Tibial artery (tissue), 4 donors: ENCODE measurements at regions not wholly inside any gene's neighbourhood (a gene's known extent, or its start where the extent isn't known, plus 50 kb on each side); places are given as distances from the start of the nearest gene placed in this dataset.

Source experiments
- DNase-seq, 2 donors: peaks; one replicate each; pipeline ENCODE4 v3.0.0-alpha.2; 2019
- H3K27ac ChIP-seq, 2 donors: fragments of 200-600 bp; sonication (generic) in 1 of 2; 1 replicate in 1 of 2; 2 replicates in 1 of 2; pipeline ENCODE4 v1.5.1; 2018 to 2019; ENCODE audit warnings: mild to moderate bottlenecking in 1 of 2
- H3K27me3 ChIP-seq, 2 donors: fragments of 200-600 bp; sonication (generic) in 1 of 2; one replicate each; pipeline versions ENCODE4 v1.5.1 to v1.6.0; 2016 to 2019
- H3K36me3 ChIP-seq, 3 donors: fragments of 200-600 bp; sonication (generic) in 2 of 3; one replicate each; pipeline ENCODE4 v1.5.1; 2016 to 2019; ENCODE audit warnings: mild to moderate bottlenecking in 2 of 3
- H3K4me1 ChIP-seq, 4 donors: fragments of 200-600 bp; sonication (generic) in 2 of 4; 1 replicate in 3 of 4; 2 replicates in 1 of 4; pipeline ENCODE4 v1.5.1; 2016 to 2019
- H3K4me3 ChIP-seq, 2 donors: fragments of 200-600 bp; sonication (generic) in 1 of 2; 1 replicate in 1 of 2; 2 replicates in 1 of 2; pipeline ENCODE4 v1.5.1; 2018 to 2019; ENCODE audit warnings: mild to moderate bottlenecking in 2 of 2
- H3K9me3 ChIP-seq, 3 donors: fragments of 200-600 bp; sonication (generic) in 1 of 3; one replicate each; pipeline ENCODE4 v1.5.1; 2016 to 2019
- intact Hi-C: fragments of 100-400 bp; cut with DNase I; formaldehyde crosslinking; loops from one replicate; pipeline ENCODE4 v1.15.0; 2023; ENCODE audit warnings: low total_unique reads
- TF ChIP-seq, protein P1 (sequence below), 2 experiments: fragments of 200-600 bp in 1 of 2; fragments of 450-650 bp in 1 of 2; IDR thresholded peaks; one replicate each; pipeline ENCODE4 v1.5.1; 2017 to 2019; ENCODE audit warnings: antibody characterized with exemption in 2 of 2, mild to moderate bottlenecking in 1 of 2, moderate library complexity in 1 of 2

DNA sequence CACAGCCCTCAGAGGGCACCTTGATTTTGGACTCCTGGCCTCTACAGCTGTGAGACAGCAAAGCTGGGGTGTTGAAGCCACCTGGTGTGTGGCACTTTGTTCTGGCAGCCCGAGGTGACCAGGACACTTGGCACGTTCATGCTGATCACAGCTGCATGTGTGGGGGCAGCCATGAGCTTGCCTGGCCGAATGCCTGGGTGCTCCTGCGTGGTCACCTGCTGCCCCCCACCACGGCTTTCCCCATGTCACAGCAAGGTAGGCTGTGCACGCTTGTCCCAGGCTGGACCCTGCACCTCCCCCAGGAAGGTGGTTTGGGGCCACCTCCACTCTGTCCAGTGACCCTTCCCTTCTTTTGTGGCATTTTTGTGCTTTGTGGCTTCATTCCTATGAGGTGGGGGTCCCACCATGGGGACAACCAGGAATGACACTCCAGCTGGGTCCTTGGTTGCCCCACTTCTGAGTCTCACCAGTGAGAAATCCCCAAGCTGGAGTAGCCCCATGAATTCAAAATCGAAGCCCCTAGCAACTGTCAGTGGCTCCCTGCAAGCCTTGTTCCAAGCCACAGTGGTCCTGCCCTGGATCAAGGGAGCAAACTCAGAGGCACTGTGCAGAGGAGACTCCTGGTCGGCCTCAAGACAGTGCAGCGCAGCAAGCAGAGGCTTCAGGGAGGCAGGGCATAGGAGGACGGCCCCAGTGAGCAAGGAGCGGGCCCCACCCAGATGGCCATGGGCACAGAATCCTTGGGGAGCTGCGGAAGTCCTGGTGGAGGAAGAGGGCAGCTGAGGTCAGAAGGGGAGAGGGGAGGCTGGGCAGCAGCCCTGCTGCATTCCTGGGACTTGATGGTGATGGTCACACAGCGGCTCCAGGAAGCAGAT, 121.4 kb upstream of the HS6ST1 start:
- peak overlapping the region; percentile 0 to 46 for H3K27ac ChIP-seq
- no peaks in the 10 kb centered on the region for H3K9me3 ChIP-seq
- DNase-seq = peak in 1 of 2 donors; percentile 54
- H3K36me3 ChIP-seq = no peaks in the 10 kb centered on the region
- peaks cover 0 to 40% (median 26%) of the 10 kb centered on the region in 4 donors for H3K4me1 ChIP-seq
- H3K27me3 ChIP-seq = no peaks in the 10 kb centered on the region
- H3K4me3 ChIP-seq = no peak overlapping the region
- intact Hi-C loops = no loop called here
- TF ChIP-seq, protein P1, sequence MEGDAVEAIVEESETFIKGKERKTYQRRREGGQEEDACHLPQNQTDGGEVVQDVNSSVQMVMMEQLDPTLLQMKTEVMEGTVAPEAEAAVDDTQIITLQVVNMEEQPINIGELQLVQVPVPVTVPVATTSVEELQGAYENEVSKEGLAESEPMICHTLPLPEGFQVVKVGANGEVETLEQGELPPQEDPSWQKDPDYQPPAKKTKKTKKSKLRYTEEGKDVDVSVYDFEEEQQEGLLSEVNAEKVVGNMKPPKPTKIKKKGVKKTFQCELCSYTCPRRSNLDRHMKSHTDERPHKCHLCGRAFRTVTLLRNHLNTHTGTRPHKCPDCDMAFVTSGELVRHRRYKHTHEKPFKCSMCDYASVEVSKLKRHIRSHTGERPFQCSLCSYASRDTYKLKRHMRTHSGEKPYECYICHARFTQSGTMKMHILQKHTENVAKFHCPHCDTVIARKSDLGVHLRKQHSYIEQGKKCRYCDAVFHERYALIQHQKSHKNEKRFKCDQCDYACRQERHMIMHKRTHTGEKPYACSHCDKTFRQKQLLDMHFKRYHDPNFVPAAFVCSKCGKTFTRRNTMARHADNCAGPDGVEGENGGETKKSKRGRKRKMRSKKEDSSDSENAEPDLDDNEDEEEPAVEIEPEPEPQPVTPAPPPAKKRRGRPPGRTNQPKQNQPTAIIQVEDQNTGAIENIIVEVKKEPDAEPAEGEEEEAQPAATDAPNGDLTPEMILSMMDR (IDR thresholded peaks at IDR 0.05) = no peak

DNA sequence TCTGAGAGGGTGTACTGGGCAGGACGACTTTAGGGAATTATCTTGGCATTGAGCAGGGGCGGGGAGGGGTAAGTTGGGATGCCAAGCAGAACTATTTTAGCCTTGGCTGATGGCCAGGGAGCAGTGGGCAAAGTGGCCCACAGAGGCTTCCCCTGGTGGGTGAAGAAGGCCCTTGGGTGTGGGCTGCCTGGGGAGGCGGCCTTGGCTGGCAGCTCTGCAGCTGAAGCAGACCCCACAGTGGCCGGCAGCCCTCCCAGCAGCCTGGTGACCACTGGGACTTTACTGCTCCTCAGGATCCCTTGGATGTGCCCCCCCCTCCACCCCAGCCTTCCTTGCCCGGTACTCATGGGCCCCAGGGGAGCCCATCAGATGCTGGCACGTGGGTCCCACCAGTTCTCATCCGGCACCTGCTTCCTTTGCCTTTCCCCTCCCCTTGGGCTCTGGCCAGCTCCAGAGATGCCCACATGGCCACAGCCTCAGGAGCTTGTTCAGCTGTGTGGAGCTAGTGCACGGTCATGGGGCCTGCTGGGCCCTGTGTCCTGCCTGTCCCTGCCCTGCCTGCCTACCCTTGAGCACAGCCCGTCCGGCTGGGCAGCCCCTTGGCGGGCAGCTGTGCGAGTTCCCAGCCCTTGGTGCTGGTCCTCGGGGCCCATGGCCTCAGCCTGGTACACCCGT, 122.1 kb upstream of the HS6ST1 start:
- Histone ChIP-seq H3K27ac (peak overlapping the region; percentile 0 to 46), H3K27me3 (no peaks in the 10 kb centered on the region), H3K4me1 (peaks cover 0 to 40% (median 26%) of the 10 kb centered on the region in 4 donors), H3K4me3 (no peak overlapping the region), H3K9me3 (no peaks in the 10 kb centered on the region), H3K36me3 (no peaks in the 10 kb centered on the region)
- intact Hi-C loops = no loop called here
- TF ChIP-seq, protein P1 (IDR thresholded peaks at IDR 0.05) = no peak
- DNase-seq = peak; percentile 22 to 73

DNA sequence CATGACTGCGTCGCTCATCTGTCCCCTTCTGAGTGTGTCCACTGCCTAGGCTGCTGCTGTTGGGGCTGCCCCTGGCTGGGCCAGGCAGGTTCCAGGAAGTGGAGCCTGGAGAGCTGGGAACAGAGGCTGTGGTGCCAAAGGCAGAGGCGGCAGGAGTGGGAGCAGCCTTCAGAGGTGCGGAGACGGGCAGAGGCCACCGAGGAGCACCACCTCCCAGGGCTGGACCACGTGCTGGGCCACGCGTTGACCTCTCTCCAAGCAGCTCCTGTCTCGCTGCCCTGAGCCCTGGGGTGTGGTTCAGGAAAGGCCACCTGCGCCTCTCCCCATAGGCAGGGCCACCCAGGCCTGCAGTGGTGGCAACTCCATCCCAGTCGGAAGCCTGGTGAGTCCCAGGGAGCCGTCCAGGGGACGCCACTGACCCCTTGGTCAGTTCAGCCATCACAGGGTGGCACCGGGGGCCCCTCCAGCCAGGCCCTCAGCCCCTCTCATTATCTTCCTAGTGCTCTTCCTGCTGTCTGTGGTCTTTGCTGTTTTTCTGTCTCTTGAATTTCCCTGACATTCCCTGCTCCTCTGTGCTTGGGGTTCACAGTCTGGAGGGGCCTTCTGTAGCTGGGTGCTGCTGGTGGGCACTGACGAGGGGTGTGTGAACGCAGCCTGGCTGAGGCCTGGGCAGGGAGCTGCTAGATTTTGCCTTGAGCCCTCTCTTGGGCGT, 122.8 kb upstream of the HS6ST1 start:
- peak; percentile 17 to 62 for DNase-seq
- intact Hi-C loops = no loop called here
- Histone ChIP-seq H3K4me3 (no peak overlapping the region), H3K27ac (peak overlapping the region; percentile 0 to 46), H3K4me1 (peaks cover 0 to 40% (median 26%) of the 10 kb centered on the region in 4 donors), H3K9me3 (no peaks in the 10 kb centered on the region), H3K27me3 (no peaks in the 10 kb centered on the region), H3K36me3 (no peaks in the 10 kb centered on the region)
- TF ChIP-seq, protein P1 (IDR thresholded peaks at IDR 0.05) = no peak

DNA sequence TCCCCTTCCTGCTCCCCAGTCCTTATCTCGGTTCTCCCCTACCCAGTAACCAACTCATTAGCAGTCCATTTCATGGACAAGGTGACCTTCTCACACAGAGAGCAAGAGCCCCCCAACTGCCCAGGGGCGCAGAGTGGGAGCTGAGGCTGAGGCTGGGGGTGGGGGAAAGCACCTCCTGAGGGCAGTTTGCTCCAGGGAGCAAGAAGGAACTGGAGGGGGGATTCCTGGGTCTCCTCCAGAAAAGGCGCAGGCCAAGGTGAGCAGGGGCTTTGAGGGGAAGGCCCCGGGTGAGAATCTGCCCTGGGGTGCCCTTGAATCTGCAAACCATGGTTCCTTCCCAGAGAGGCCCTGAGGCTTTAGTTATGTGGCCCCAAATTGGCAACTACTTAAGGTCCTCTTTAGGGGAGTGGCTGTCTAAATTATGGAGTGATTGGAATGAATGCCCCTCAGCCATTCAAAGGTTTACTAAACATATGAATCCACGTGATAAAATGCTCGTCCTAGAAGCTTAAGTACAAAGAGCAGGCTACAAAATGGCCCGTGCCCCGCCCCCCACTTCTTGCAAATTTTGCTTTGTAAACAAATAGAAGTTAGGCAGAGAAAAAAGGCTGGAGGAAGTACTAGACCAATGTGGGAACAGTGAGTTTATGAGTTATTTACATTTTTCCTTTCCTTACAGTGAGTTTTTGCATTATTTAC, 123.5 kb upstream of the HS6ST1 start:
- Histone ChIP-seq H3K27ac (no peak overlapping the region), H3K36me3 (no peaks in the 10 kb centered on the region), H3K4me1 (peaks cover 0 to 40% (median 26%) of the 10 kb centered on the region in 4 donors), H3K27me3 (no peaks in the 10 kb centered on the region), H3K9me3 (no peaks in the 10 kb centered on the region), H3K4me3 (no peak overlapping the region)
- intact Hi-C loops = no loop called here
- TF ChIP-seq, protein P1 (IDR thresholded peaks at IDR 0.05) = no peak
- peak; percentile 19 to 63 for DNase-seq

DNA sequence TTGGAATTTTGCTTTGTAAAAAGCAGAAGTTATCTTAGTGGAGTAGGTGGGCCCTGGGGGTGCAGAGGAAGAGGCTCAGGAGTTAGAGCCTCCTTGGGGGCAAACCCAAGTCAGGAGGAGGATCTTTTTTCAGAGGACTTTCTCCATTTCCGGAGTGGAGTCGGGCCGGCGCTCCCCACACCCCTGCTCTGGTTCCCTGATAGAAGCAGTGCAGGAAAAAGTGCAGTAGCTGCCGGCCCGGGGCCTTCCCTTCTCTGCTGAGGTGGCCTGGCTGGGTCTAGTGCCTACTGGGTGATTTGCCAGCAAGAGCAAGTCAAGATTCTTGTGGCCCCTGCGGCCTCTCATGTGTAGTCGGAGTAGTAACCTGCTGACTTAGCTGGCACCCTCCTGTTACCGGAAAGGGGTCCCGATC, 124.2 kb upstream of the HS6ST1 start:
- DNase-seq = peak; percentile 28 to 67
- peaks cover 0 to 40% (median 26%) of the 10 kb centered on the region in 4 donors for H3K4me1 ChIP-seq

More for the DNA sequence above, 124.2 kb upstream of the HS6ST1 start:
- TF ChIP-seq, protein P1 (IDR thresholded peaks at IDR 0.05) = no peak
- no peaks in the 10 kb centered on the region for H3K9me3 ChIP-seq
- no peak overlapping the region for H3K27ac ChIP-seq
- H3K27me3 ChIP-seq = no peaks in the 10 kb centered on the region
- intact Hi-C loops = no loop called here
- no peak overlapping the region for H3K4me3 ChIP-seq
- H3K36me3 ChIP-seq = no peaks in the 10 kb centered on the region
